ENCODE measurements at regions not wholly inside any gene's neighbourhood (a gene's known extent, or its start where the extent isn't known, plus 50 kb on each side); places are given as distances from the start of the nearest gene placed in this dataset.

GRCh38 chr1:65055747-65056146 lies 89.4 kb upstream of the JAK1 start:
- TF ChIP-seq SPI1 (IDR thresholded peaks at IDR 0.05; ENCODE audit: borderline replicate concordance, low read depth), result peak; percentile 33; the same call in 1 of the 2 replicates
- TF ChIP-seq POLR2AphosphoS5 (IDR thresholded peaks at IDR 0.05; ENCODE audit: low read depth), result peak; percentile 44; the same call in 1 of the 2 replicates
- TF ChIP-seq, protein P1, sequence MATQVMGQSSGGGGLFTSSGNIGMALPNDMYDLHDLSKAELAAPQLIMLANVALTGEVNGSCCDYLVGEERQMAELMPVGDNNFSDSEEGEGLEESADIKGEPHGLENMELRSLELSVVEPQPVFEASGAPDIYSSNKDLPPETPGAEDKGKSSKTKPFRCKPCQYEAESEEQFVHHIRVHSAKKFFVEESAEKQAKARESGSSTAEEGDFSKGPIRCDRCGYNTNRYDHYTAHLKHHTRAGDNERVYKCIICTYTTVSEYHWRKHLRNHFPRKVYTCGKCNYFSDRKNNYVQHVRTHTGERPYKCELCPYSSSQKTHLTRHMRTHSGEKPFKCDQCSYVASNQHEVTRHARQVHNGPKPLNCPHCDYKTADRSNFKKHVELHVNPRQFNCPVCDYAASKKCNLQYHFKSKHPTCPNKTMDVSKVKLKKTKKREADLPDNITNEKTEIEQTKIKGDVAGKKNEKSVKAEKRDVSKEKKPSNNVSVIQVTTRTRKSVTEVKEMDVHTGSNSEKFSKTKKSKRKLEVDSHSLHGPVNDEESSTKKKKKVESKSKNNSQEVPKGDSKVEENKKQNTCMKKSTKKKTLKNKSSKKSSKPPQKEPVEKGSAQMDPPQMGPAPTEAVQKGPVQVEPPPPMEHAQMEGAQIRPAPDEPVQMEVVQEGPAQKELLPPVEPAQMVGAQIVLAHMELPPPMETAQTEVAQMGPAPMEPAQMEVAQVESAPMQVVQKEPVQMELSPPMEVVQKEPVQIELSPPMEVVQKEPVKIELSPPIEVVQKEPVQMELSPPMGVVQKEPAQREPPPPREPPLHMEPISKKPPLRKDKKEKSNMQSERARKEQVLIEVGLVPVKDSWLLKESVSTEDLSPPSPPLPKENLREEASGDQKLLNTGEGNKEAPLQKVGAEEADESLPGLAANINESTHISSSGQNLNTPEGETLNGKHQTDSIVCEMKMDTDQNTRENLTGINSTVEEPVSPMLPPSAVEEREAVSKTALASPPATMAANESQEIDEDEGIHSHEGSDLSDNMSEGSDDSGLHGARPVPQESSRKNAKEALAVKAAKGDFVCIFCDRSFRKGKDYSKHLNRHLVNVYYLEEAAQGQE (IDR thresholded peaks at IDR 0.05; ENCODE audit: insufficient replicate concordance, low read depth), result no peak
- TF ChIP-seq, protein P2, sequence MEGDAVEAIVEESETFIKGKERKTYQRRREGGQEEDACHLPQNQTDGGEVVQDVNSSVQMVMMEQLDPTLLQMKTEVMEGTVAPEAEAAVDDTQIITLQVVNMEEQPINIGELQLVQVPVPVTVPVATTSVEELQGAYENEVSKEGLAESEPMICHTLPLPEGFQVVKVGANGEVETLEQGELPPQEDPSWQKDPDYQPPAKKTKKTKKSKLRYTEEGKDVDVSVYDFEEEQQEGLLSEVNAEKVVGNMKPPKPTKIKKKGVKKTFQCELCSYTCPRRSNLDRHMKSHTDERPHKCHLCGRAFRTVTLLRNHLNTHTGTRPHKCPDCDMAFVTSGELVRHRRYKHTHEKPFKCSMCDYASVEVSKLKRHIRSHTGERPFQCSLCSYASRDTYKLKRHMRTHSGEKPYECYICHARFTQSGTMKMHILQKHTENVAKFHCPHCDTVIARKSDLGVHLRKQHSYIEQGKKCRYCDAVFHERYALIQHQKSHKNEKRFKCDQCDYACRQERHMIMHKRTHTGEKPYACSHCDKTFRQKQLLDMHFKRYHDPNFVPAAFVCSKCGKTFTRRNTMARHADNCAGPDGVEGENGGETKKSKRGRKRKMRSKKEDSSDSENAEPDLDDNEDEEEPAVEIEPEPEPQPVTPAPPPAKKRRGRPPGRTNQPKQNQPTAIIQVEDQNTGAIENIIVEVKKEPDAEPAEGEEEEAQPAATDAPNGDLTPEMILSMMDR (IDR thresholded peaks at IDR 0.05; ENCODE audit: insufficient read depth, low read length), result no peak
- TF ChIP-seq GABPA (IDR thresholded peaks at IDR 0.05; ENCODE audit: low read depth), result 0 out of 2 replicates have a peak, but pooled peaks have one; percentile 12
- H3K27me3 ChIP-seq (ENCODE audit: insufficient read depth, poor library complexity, severe bottlenecking), result no peaks in the 10 kb centered on the region
- H3K4me3 ChIP-seq (replicated peaks; ENCODE audit: insufficient read depth, low read length), result no peak overlapping the region
- DNase-seq (ENCODE audit: low read depth in 1 of 2, low spot score in 1 of 2), result peak; percentile 65 to 80
- H3K27ac ChIP-seq (replicated peaks), result peak overlapping the region; percentile 75

- no peaks in the 10 kb centered on the region for H3K27me3 ChIP-seq (ENCODE audit: insufficient read depth, poor library complexity, severe bottlenecking)
- TF ChIP-seq, protein P2 (IDR thresholded peaks at IDR 0.05; ENCODE audit: insufficient read depth, low read length), result no peak
- peak; percentile 85 for TF ChIP-seq SPI1 (IDR thresholded peaks at IDR 0.05; ENCODE audit: borderline replicate concordance, low read depth)
- DNase-seq (ENCODE audit: low read depth in 1 of 2, low spot score in 1 of 2), result peak; percentile 52 to 79
- no peak overlapping the region for H3K4me3 ChIP-seq (replicated peaks; ENCODE audit: insufficient read depth, low read length)
- H3K27ac ChIP-seq (replicated peaks), result peak overlapping the region; percentile 75
These were observed 89.9 kb upstream of the JAK1 start for GRCh38 chr1:65056234-65056633.

- no peak for DNase-seq (ENCODE audit: low read depth in 1 of 2, low spot score in 1 of 2)
- H3K4me3 ChIP-seq (replicated peaks; ENCODE audit: insufficient read depth, low read length), result no peak overlapping the region
- TF ChIP-seq, protein P2 (IDR thresholded peaks at IDR 0.05; ENCODE audit: insufficient read depth, low read length), result no peak
- TF ChIP-seq SPI1 (IDR thresholded peaks at IDR 0.05; ENCODE audit: borderline replicate concordance, low read depth) (no peak), POLR2AphosphoS5 (IDR thresholded peaks at IDR 0.05; ENCODE audit: low read depth) (no peak), GABPA (IDR thresholded peaks at IDR 0.05; ENCODE audit: low read depth) (no peak)
- TF ChIP-seq, protein P1 (IDR thresholded peaks at IDR 0.05; ENCODE audit: insufficient replicate concordance, low read depth), result no peak
- no peaks in the 10 kb centered on the region for H3K27me3 ChIP-seq (ENCODE audit: insufficient read depth, poor library complexity, severe bottlenecking)
- no peak overlapping the region; the same call in 1 of the 2 replicates for H3K27ac ChIP-seq (replicated peaks)
These were observed 90.5 kb upstream of the JAK1 start for GRCh38 chr1:65056866-65057265.

GRCh38 chr1:65059930-65060538 lies 88.0 kb upstream of the AK4 start:
- no peak for TF ChIP-seq GABPA (IDR thresholded peaks at IDR 0.05; ENCODE audit: low read depth)
- TF ChIP-seq, protein P2 (IDR thresholded peaks at IDR 0.05; ENCODE audit: insufficient read depth, low read length), result peak; percentile 15
- TF ChIP-seq, protein P1 (IDR thresholded peaks at IDR 0.05; ENCODE audit: insufficient replicate concordance, low read depth), result no peak
- TF ChIP-seq POLR2AphosphoS5 (IDR thresholded peaks at IDR 0.05; ENCODE audit: low read depth), result no peak
- no peak for TF ChIP-seq SPI1 (IDR thresholded peaks at IDR 0.05; ENCODE audit: borderline replicate concordance, low read depth)
- DNase-seq (ENCODE audit: low read depth in 1 of 2, low spot score in 1 of 2), result no peak
- Histone ChIP-seq H3K4me3 (replicated peaks; ENCODE audit: insufficient read depth, low read length) (no peak overlapping the region), H3K27me3 (ENCODE audit: insufficient read depth, poor library complexity, severe bottlenecking) (no peaks in the 10 kb centered on the region), H3K27ac (replicated peaks) (no peak overlapping the region)

Data from HL-60 (cell line).